GM19463 (cell line): ENCODE measurements at regions not wholly inside any gene's neighbourhood (a gene's known extent, or its start where the extent isn't known, plus 50 kb on each side); places are given as distances from the start of the nearest gene placed in this dataset.

Experiments
- ATAC-seq: cut with Tn5 transposase; IDR thresholded peaks from one replicate; pipeline ENCODE4 v1.9.1; 2021; ENCODE audit warnings: mild to moderate bottlenecking, moderate library complexity; ENCODE audit not compliant: unreplicated experiment

DNA sequence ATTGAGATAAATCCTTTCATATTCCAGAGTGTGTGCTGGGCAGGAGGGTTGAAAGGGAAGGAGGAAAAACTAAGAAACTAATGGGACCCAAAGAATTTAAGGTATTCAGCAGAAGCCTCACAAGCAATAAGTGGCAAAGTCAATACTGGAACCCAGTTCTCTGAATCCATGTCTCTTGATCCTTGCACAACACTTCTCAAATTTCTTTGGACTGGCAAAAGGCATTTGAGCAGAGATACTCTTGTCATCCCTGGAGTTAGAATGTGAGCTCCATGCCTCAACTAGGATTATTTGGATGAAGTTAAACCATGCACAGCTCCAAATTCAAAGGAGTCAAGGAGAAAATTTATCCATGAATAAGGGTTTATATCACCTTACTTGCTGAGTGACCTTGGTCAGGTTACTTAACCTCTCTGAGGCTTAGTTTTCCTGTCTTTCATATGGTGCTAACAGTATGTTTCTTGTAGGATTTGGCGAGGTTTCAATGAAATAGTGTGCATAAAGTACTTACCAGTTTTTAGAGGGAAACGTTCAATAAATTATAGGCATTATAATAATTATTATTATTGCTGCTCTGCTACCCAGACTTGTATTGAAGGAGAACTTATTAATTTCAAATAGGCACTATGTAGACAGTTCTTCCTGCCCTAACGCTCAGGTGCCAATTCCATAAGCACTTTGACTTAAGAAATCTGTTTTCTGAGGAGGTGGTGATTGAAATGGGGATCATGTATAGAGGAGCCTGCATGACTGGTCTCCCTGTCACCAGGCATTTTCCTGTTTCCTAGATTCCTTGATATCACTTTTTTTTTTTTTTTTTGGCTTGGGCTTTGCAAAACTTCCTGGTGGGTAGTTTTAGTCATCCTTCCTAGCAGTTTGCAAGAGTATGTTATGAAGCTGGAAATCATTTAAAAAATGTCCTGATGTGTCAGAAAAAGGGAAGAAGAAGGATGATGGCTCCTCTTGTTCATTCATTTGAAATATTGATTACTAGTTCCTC lies 125.0 kb upstream of the JUN start:
- ATAC-seq = no peak

DNA sequence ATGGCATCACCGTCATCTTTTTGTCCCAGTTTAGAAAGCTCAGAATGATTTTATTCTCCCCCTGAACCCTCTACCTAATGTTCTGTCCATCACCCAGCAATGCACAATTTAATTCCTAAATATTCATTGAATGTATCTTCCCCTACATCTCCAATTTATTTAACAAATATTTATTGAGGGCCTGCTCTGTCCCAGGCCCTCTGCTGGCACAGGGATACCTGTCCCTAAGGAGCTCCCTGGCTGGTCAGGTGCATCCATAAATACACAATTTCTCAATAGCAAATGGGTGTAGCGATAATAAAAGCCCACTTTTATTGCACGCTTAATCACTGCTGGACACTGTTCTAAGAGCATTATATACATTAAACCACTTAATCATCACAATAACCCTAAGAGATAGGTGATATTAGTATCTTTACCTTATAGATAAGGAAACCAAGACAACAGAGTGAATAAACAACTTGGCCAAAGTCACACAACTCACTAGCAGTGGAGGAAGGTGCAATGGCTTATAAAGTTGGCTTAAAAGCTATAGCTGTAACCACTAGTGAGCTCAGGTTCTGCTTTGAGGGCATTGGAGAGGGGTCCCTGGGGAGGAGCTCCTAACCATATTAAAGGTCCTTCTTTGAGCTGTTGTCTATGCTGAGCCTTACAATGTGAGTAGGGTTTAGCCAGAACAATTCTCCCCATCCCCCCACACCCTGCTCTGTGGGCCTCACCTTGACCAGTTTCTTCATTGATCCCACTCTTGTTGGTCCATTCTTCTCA lies 126.3 kb upstream of the JUN start:
- no peak for ATAC-seq

DNA sequence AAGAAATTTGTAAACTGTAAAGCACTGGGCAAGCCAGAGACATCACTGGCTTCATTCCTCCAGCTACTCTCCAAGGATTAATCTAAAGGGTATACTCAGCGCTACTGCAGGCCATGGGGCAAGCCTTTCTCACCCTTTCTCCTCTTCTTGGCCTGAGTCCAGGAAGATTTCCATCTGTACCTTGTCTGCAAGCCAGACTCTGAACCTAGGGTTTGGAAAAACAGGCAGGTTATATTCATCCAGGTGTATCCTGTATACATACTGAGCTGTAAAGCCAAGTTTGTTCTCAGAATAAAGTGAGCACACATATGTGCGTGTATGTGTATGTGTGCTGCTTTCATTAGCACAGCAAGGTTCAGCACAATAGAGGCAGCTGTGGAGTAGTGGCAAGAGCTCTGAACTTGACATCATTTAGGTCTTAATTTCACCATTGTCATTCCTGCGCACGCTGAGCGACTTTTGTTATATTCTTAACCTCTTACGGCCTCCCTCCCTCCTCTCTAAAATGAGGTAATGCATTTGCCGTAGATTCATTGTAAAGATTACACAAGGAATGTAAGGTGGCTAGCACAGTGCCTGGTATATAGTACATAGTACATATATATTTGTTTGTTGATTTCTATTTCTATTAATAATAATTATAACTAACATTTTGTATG lies 128.1 kb upstream of the JUN start:
- no peak for ATAC-seq

DNA sequence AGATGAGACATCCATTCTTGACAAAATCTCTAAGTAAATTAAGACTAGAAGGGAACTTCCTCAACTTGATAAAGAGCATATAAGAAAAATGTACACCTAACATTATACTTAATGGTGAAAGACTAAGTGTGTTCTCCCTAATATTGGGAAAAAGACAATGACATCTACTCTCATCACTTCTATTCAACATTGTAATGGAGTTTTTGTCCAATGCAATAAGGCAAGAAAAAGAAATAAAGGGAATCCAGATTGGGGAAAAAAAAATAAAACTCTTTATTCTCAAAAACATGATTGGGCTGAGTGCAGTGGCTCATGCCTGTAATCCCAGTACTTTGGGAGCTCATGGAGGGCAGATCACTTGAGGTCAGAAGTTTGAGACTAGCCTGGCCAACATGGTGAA lies 131.1 kb upstream of the JUN start:
- ATAC-seq = no peak

DNA sequence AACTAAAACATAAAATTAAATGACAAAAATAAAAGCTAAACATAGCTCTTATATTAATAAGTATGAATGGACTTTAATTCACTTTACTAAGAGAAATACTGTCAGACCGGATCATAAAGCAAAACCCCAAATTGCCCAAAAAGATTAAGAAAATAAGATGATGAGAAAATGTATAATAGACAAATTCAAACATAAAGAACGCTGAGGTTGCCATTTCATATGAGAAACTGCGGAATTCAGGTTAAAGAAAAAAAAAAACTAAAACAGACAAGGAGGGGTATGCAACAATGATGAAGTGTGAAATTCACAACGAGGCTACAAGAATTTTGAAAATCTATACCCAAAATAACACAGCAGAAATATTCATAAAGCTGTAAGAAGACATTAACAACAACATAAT lies 133.6 kb upstream of the JUN start:
- no peak for ATAC-seq

DNA sequence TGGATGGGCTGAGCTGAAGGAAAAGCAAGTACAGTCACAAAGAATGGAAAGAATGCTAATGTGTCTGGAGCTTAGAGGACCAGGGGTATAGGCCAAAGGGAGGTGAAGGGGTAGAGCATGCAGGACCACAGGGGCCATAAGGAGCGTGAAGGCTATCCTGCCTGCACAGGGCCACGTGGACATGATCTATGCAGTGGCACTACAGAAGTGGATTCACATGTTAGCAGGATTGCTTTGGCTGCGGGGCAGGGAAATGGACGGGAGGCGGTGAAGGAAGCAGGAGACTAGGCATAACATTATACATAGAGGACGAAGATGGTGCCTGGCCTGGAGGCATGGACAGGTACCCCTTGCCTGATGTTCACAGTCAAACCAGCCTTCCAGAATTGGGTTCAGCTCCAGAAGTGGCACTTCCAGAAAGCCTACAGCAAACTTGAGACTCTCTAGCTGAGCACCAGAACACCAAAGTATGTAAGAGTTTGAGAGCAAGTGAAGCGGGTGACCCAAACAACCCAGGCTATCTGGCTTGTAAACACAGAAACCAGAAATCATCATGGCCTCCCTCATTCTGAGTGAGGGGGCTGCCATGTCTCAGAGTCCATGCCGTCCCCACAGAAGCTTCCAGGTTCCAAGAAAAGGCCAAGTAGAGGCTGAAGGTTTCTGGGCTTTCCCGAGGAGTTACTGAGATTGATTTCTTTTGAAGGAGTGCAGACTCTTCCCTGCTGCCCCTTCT lies 135.5 kb upstream of the JUN start:
- no peak for ATAC-seq

DNA sequence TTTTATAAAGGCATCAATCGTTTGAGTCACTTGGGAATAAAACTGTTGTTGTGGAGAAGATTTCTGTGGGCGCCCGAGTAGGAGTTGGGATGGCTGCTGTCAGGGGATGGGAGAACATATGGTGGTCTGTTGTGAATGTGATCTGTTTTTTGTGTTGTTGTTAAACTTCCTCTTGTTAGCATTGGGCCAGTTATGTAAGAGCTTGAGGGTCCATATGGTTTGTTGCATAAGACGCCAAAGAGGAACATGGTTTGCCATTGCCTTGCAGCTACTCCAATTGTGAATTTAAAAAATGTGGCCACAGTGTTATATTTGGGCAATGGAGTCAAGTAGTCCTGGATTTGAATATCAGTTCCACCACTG lies 136.1 kb upstream of the JUN start:
- no peak for ATAC-seq

DNA sequence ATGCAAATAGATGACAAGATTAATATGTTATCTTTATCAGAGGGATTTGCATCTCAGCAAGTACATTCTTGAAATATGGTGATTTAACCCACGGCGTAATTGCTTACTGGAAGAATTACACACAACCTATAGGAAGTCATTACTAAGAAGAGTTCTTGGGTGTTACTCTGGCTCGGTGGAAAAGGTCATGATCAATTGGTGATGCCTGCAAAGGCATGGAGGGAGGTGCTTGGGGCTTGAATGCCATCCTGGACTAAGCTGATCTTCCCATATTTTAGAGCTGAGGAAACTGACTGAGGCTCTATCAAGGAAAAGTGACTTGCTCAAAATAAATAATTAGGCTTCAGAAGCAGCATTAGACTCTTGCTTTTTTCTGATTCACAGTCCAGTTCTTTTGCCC lies 137.5 kb upstream of the JUN start:
- ATAC-seq = no peak

DNA sequence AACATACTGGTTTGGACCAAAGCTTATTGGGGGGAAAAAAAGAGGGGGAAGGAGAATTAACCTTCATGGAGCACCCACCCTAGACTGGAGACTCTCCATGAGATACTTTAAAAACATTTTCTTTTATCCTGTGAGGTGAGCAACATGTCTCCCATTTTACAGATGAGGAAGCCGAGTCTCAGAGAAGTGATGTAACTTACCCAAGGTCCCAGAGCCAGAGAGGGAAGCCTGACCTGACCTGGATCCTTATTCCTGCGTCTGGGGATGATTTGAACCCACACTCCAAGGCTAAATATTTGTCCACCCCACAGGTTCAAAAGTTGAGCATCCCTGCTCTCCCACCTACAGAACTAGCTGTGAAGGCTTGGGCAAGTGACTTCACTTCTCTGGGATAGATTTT lies 137.9 kb upstream of the JUN start:
- ATAC-seq = no peak

DNA sequence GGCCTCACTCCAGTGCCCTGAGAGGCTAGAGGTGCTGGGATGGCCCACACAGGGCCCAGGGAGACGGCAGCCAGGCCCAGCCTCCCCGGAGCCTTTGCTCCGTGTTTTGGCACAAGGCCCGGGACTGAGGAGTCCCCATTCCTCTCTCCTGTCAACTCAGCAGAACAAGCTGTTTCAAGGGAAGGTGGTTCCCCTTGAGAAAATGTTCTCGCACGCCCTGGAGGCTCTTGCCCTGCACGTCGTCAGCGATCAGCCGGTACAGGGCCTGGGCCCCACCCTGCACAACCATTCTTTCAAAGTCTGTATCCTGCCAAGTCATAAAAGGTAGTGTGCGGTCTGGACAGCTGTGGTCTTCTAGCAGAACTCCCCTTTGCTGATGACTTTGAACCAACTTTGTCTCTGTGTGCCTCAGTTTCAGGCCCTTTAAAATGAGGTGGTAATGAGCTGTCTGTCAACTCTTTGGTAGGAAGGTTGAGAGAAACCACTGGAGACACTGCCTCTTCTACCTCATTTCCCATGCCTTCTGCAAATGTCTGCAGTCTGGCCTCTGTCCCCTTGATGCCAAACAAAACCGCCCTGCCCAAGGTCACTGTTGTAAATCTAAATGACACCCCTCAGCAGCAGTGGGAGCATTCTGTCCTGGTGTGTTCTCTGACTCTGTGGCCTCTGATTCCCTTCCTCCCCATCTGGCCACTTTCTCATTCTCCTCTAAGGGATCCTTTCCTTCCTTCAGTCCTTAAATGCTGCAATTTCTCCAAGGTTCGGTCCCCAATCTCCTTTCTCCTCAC lies 138.6 kb upstream of the JUN start:
- peak; percentile 95 for ATAC-seq

DNA sequence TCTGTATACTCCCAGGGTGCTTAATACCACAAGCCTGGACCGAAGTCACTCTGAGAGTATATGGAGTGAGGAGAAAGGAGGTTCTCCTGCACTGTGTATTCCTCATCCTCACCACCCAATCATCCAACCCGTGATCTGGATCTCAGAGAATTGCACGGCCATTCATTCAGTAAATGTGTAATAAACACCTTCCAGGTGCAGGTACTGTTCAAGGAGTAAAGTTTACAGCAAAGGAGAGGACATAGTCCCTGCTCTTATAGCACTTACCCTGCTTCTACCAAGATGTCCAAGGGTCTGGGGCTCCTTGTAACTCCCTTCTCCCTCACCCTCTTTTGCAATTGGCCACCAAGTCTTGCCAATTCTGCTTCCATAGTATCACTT lies 139.2 kb upstream of the JUN start:
- no peak for ATAC-seq

DNA sequence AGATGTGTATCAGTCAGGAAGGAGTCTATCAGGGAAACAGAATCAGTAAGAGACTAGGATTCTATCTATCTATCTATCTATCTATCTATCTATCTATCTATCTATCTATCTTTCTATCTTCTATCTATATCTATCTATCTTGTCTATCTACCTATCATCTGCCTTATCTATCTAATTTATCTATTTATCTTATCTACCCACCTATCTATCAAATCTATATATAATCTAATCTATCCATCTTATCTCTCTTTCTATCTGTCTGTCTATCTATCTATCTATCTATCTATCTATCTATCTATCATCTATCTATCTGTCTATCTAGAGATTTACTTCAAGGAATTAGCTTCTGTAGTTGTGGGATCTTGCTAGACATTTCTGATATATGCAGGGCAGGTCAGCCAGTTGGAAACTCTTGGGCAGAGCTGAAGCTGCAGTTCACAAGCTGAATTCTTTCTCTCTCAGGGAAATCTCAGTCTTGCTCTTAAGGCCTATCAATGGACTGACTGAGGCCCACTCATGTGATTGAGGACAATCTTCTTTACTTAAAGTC lies 140.2 kb upstream of the JUN start:
- ATAC-seq = no peak

DNA sequence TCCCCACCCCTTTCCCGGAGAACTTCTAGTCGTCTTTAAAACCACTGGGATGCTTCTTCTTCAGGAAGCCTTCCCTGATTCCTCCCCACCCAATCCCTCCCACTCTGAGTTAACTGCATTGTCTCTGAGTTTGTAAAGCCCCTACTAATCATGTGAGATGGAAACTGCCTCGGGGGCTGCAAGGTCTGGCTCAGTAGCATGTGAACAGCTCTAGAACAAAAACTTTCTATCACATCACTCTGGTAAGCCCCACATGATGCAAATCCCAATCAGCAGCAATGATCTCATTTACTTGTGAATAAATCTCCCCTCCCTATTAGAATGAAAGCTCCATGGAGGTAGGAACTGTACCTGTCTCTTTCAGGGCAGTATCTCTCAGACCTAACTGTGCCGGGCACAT lies 141.0 kb upstream of the JUN start:
- ATAC-seq = no peak

DNA sequence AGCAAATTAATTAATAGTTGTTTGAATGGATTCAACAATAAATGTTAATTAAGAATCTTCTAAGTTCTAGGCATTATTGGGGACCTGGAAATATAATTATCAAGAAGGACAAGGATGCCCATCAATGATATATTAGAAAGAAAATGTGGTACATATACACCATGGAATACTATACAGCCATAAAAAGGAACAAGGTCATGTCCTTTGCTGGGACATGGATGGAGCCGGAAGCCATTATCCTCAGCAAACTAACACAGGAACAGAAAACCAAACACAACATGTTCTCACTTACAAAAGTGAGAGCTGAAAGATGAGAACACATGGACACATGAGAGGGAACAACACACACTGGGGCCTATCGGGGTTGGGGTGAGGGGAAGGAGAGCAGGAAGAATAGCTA lies 141.4 kb upstream of the JUN start:
- ATAC-seq = no peak

DNA sequence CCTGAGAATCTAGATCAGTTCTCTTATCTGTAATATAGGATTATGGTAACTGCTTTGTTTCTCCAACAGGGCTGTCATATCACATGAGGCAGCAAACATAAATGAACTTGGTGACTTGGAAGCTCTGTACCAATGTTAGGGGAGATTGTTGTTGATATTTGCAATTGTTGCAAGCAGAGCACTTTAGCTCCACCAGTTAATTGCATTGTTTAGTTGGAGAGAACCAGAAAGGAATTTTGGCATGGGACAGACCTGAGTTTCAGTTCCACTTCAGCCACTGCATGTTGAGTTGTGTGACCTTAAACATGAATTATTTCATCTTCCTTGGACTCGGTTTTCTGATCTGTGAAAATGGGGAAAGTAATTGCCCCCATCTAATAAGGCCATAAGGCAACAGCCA lies 142.3 kb upstream of the JUN start:
- no peak for ATAC-seq

DNA sequence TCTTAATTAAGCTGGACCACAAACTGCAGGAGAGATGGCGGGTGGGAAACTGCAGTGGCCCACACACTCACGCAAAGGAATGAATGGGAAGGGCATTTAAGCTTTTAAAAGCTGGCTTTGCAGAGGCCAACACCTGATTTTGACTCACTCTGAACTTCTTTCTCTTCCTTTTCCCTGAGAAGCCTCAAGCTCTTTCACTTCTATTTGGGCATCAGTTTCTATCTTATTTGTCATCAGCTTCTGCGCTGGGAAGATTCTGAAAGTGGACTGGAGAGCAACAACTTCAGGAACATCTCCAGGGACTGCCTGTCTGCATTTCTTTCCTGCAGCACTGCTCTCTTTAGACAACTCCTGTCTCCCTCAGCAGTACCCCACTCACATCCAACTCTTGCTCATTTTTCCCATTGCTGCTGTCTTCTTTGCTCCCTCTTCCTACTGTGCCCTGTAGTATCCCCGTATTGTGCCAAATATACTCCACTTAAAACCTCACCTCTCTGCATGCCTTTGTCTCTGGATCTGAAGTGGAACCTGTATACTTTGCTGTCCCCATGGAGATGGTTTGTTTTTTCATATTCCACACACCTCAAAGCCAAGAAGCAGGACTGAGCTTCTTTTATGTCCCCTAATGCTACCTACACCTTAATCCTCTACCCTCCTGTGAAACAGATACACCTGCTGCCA lies 143.3 kb upstream of the JUN start:
- no peak for ATAC-seq

DNA sequence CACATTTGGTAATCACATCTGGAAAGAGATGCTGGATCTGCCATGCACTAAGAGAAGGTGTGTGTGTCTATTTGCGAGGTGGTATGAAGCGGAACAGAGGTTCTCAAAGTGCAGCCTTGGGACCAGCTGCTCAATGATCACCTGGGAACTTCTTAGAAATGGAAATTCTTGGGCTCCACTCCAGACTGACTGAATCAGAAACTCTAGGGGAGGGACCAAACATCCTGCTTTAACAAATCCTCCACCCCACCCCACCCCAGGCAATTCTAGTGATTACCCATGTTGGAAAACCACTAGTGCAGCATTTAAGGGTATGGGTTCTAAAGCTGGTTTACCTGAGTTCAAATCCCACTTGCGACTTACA lies 143.9 kb upstream of the JUN start:
- ATAC-seq = no peak

DNA sequence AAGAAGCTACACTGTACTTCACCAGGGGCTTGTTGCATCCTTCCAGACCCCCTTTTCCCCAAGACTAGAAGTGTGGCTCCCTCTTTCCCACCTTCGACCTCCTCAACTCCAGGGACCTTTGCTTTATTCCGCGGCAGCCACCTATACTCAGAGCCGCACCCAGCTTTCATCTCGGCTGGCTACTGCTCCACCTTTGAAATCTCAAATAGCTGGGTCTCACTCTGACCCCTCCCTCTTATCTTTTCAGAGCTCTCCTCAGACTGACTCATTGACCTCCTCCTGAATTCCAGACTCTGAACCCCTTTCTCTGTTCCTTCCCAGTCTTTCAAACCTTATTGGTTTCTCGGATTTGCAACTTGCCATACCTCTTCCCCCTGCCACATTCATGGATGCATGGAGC lies 144.7 kb upstream of the JUN start:
- ATAC-seq = no peak

DNA sequence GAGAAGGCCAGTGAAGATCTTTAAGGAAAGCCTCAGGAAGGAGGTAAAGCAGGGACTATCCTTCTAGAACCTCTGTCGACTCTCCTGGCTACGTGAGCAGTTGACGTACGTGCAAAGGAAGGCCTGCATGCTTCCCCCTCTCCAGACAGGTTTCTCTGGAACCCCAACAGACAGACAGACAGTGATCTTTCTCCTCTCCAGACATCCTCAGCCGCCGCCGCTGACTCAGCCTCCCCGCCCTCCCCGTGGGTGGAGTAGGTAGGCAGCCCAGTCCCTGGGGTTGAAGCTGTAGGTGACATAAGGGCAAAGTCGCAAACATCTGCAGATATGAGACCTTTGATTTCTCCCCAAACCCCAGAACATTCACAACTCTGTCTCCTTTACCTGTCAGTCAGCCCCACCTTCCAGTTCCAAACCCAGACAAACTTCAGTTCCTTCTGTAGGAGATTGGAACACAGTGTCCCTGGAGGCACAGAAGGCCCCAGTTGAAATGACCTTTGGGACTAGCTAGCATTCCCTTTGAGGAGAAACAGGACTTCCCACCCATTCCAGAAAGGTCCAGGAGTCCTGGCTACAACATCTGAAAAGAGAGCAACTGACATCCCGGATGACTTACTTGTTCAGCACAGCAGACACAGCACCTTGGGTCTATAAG lies 146.0 kb upstream of the JUN start:
- no peak for ATAC-seq
